GM19328 (cell line): ENCODE measurements at regions not wholly inside any gene's neighbourhood (a gene's known extent, or its start where the extent isn't known, plus 50 kb on each side); places are given as distances from the start of the nearest gene placed in this dataset.

ENCODE experiments used
- ATAC-seq: cut with Tn5 transposase; IDR thresholded peaks from one replicate; pipeline ENCODE4 v1.9.1; 2021; ENCODE audit warnings: mild to moderate bottlenecking, moderate library complexity; ENCODE audit not compliant: unreplicated experiment

DNA sequence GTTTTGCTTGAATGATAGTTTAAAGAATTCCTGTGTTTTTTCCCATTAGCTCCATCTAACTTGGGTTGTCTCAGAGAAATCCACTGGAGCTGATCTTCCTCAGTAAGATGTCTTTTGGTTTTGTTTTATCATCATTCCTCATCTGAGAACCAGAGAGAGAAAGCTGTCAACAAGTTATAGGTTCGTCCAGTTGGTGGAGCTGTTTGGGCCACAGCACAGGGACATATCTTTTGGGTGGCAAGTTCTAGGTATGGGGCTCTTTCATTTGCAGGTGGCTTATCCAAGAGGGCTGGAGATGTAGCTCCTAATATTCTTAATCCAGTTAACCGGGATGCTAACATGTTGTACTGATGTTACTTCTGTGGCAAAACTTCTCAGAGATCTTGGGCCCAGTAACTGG lies 174.2 kb downstream of the KCNRG start:
- ATAC-seq = no peak

DNA sequence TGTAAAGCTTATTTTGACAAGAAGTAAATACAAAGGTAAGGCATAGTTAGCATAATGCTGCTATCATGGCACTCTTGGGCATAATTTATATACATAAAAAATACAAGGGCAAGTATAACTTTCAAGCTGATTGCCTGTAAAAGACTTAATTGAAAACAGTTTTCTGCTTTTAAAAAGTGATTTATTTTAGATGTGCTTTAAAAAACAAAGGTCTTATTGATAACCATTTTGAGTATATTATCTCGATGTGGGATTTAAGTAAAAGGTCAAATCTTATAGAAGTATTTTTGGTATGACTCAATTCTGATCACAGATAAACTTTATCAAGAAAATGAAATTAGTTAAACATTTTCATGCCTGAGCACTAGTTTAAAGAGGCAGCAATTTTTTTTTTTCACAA lies 175.8 kb downstream of the KCNRG start:
- ATAC-seq = no peak

DNA sequence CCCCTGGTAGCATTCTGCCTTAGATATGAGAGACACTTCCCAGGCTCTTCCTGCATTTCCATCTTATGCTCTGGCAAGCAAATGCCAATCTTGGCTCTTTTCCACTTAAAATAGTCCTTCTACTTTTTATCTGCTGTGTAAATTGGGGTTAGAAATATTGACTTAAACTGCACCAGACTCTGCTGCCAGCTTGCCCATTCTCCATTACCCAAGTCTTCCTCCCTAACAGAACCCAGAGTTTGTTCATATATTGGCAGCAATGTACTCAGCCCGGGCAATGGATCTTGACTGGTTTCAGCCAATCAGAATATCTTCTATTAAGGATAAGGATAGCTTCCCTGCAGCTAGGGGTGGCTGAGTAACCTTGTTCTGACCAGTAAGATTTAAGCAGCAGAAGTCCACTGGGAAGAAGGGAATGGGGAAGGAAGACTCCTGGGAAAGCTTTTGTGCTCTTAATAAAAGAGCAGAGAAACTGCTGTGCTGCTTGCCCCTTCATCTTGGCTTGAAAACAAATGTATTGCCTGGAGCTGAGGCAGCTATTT lies 177.1 kb downstream of the KCNRG start:
- no peak for ATAC-seq

DNA sequence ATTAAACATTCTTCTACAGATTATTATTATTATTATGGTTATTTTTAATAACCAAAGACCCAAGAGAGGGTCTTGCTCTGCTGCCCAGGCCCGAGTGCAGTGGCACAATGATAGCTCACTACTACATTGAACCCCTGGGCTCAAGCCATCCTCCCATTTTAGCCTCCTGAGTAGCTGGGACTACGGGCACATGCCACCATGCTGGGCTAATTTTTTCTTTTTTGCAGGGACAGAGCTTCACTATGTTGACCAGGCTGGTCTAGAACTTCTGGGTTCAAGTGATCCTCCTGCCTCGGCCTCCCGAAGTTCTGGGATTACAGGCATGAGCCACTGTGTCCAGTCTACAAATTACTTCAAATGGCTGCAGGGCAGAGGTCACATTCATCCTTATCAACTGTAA lies 179.8 kb downstream of the KCNRG start:
- no peak for ATAC-seq

DNA sequence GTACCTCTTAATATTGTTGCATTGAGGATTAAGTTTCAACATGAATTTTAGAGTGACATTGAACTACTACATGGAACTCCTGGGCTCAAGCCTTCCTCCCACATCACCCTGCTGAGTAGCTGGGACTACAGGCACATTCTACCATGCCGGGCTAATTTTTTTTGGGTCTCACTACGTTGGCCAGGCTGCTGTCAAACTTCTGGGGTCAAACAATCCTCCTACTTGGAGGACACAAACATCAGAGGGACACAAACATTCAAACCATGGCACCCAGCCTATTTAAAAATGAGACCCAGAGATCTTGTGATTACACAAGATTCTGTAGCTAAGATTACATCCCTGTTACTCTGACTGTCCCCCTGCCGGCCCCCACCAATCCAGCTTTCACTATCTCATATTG lies 180.9 kb downstream of the KCNRG start:
- no peak for ATAC-seq

DNA sequence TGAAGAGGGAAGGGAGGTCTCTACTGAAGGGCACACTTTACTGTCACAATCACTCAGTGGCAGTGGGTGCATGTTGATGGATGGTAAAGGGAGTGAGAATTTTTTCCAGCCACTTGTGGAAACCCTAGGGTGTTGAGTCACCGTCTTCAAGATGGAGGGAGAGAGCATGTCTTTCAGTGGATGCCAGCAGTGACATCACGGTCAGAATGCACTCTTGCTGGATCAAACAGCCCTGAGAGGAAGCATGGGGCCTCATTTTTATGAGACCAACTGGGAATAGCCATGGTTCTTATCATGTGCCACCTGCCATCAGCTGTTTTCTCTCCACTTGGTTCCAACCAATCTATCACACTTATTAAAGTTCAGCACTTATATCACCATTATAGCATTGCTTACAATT lies 182.5 kb downstream of the KCNRG start:
- ATAC-seq = no peak

DNA sequence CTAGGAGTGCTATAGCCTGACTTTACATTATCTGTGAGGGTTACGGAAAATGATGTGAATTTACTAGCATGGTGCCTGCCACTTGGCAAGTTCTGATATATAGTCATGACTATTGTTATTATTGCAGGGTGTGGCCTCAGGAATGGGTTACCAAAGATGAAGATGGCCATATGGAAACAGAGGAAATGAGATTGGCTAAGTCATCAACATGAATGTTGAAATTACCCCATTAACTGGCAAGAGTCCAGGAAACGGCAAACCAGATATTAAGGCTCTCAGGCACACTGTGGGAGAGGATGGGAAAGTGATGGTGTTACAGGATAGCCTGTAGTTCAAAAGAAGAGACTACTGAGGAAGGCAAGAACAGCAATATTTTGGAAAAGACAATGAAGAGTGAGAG lies 183.3 kb downstream of the KCNRG start:
- ATAC-seq = no peak

DNA sequence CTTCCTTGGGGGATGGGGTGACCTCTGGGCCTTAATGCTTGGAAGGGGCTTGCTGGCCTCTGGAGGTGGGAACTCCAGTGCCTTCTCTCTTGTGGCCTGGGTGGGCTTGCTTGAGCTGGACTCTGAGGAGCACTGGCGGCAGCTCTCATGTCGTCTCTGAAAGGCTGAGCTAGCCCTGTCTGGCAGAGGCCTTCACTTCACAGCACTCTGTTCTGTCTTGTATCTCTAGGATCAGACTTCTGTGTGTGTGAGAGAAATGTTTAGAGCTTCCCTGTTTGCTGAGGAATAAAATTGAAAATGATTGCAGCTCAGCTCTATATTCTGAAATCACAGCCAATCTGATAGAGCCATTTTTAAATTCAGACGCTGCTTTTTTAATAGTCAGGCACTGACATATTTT lies 185.3 kb downstream of the KCNRG start:
- ATAC-seq = no peak

DNA sequence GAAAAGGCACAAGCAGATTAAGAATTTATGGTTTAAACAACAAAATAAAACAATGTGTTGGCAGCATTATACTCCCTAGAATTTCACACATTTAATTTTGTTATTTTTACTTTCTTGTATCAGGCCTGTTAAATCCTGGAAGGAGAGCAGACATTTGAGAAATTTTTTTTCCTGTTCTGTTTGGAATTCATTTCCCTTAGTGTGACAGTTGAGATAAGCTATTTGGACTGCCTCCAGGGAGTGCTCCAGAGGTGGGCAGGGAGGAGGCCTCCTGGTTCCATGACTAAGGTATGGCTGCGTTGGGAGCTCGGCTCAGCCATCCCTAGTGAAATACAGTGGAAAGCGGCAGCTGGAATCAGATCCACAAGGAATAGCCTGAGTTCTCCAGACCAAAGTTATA lies 185.7 kb downstream of the KCNRG start:
- no peak for ATAC-seq

DNA sequence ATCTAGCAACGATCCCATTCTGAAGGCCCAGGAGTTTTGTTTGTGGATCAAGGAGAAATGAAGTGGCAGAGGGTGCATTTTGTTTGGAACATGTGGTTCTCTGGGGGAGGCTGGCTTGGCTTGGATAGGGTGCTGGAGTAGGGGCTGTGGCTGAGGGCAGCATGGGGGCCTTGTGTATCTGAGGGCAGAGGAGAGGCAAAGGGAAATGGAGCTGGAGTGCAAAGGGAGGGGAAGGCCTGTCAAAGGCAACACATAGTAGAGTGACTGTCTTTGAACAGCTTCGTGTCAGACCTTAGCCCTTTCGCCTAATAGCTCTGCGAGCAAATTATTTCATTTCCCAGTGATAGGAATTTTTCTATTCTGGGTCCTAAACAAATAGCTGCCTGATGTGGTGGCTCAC lies 187.2 kb downstream of the KCNRG start:
- no peak for ATAC-seq

DNA sequence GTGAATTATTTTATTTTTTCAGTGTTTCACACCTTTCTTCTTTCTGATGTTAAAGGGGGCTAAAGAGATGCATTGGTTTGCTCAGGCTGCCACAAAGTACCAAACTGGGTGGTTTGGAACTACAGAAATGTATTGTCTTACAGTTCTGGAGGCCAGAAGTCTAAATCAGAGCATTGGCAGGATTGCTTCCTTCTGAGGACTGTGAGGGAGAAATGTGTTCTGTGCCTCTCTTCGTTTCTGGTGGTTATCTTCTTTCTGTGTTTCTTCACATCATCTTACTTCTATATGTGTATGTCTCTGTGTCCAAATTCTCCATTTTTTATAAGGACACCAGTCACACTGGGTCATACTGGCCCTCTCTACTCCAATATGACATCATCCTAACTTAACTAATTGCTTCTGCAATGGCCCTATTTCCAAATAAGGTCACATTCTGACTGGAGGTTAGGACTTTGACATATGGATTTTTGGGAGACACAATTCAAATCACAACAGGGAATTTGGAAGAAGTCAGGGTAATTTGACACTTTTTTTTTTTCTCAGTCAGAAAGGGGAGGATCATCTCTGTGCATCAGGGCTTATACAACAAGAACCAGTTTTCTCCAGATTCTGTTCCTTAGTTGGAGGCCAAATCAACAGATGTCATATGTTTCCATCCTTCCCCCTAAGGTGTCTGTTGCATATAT lies 188.2 kb downstream of the KCNRG start:
- no peak for ATAC-seq

DNA sequence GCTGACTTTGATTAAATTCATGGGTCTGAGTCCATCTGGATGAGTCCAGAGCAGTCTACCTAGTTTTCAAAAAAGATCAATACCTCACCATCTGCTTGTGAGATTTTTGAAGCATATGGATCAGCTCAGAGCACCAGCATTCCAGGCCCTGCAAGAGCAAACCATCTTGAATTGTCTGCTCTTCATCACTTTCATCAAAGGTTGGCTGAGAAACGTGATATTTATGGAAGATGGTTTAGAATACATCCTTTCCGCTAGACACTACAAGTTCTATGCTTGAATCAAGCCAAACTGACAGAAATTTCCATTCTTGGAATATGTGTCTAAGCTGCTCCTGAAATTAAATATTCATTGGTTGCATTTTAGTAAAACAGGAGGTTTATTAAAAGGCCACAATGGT lies 190.3 kb downstream of the KCNRG start:
- no peak for ATAC-seq

DNA sequence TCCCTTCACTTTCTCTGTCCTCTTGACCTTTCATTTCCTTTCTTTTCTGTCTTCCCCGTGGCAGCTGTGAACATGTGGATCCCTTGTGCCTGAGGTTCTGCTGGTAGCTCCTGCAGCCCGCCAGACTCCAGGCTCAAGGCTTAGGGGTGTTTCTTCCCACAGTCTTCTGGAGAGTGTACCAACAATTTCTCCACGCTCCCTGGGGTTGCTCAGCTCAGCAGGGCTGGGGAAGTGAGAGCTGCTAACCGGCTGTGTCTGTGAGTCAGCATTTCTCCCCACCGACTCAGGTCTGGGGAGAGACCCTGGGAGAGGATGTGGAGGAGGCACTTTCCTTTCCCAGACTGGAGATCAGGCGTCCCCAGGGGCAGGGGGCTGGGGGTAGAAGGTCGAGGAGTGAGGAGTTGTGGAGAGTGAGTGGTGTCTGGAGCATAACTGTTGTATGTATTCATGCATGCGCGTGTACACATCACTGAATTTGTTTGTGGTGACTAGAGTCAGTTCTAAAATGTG lies 193.6 kb downstream of the KCNRG start:
- no peak for ATAC-seq

DNA sequence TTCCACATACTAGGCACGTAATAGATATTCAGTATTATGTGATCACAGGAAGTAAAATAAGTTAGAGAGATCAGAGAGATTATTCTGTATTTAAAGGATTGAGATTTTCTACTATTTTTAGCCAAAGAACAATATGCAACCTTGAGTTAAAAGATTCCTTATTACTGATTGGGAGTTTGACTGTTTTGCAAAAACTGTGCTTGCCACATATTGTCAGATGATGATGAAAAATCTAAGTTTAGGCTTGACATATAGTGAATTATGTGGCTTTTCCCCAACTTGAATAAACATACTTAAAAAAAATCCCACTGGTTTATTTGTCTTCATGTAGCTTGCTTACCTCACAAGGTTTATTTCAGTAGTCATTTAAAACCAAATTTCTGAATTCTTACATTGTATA lies 194.4 kb downstream of the KCNRG start:
- ATAC-seq = no peak

DNA sequence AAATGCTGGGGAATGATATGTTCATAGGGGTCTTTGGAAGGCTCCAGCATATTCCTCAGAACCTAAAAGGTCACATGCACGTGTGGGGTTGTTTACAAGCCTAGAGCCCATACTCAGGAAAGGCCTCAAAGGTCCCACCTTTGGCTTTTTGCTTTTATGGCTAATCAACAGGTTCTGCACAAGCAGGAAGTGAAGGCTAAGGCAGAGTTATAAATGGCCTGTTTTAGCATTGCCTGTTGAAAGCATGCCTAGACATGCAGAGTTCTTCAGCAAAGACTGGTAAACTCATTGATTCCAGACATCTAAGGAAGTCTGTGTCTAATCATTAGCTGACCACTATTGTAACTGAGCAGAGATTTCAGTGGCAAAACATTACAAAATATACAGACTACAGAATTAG lies 198.3 kb downstream of the KCNRG start:
- no peak for ATAC-seq

DNA sequence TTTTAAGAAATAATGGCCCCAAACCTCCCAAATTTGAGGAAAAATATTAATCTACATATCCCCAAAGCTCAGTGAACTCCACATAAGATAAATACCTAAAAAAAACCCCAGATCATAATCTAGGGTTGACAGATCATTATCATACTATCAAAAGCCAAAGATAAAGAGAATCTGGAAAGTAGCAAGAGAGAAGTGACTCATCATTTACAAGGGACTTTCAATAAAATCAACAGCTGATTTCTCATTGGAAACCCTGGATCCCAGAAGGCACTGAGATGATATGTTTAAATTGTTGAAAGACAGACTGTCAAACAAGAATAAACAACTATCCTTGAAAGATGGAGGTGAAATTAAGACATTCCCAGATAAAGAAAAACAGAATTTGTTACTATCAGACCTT lies 199.3 kb downstream of the KCNRG start:
- ATAC-seq = no peak

DNA sequence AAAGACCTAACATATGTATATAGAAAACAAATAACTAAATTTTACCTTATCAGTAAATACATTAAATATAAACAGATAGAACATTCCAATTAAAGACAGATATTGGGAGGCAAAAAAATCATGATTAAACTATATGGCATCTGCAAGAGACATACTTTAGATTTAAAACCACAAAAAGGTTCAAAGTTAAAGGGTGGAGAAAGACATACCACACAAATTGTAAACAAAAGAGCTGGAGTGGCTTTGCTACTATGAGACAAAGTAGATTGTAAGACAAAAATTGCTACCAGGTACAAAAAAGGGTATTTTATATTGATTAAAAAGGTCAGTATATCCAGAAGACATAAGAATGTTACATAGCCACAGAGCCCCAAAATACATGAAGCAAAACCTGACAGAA lies 200.2 kb downstream of the KCNRG start:
- no peak for ATAC-seq

DNA sequence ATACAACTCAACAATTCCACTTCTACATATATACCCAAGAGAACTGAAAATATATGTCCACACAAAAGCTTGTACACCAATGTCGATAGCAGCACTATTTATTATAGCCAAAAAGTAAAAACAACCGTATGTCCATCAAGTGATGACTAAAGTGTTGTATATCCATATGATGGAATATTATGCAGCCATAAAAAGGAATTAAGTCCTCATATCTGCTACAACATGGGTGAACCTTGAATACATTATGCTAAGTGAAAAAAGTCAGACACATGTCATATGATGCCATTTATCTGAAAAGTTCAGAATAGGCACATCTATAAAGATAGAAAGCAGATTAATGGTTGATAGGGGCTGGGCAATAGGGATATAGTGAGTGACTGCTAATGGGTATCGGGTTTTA lies 204.5 kb downstream of the KCNRG start:
- ATAC-seq = no peak

DNA sequence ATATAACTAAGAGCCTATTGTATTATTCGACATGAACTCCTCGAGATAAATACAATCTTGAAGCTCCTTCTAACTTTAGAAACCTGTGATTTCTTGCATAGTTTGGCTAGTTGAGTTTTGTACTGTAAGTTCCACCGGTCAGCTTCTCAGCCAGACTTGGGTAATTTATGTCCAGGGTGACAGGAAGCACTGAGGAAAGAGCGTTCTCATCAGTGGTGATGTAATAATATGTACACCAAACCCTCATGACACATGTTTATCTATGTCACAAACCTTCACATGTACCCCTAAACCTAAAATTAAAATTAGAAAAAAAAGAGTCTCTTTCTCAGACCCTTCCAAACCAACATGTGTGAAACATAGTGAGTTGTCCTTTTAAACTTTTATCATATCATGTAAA lies 205.7 kb downstream of the KCNRG start:
- no peak for ATAC-seq

DNA sequence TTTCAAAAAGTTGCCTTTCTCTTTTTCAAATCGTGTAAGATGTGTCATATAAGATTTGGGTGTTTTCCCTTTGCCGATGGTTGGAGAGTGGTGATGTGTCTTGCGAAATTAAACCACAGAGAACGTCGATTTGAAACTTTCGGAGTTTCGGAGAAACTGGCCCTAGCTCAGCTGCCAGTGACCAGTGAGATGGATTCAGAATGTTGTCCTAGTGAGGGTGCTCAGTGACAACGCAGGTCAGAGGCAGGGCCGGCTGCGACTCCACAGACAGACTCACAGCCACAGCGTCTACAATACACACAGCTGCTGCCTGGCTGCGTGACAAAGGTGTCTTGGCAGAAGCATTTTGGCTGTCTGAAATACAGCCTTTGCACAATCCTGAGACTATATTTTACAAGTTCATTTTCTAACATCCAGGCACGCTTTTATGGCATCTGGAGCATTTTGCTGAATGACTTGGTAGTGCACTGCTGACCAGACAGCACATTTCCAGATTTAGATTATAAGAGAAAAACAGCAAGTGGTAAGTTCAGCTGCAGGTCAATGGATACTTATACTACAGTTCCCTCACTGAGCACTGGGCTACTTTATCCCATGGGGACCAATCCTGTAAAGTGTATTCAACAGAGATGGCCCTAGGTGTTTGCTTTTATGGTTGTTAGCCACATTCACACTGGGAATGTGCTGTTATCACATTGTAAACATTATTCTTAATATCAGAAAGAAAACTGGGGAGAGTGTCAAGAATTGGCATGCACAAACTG lies 207.5 kb downstream of the KCNRG start:
- no peak for ATAC-seq

DNA sequence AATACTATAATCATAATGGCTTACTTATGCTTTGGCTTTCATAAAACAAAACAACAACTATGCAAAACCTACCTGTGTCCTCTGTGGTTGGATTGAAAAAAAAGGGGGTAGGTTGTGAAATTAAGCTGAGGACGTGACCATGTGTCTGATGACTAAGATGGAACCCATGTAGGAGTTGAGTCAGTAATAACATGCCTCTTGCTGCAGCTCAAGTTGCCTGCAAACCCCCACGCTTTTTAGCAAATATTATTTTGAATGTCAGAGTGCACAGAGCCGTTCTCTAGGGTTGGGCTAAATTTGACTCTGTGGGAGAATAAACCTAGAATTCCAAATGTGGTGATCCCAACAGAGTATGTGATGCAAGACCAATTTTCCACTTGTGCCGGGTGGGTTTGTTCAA lies 209.3 kb downstream of the KCNRG start:
- ATAC-seq = peak; percentile 58
